ENCODE measurements at regions not wholly inside any gene's neighbourhood (a gene's known extent, or its start where the extent isn't known, plus 50 kb on each side); places are given as distances from the start of the nearest gene placed in this dataset.

GRCh38 chr5:126370796-126371718 is 52.2 kb upstream of the GRAMD2B start (continued):
- no peak for TF ChIP-seq ZHX1 (CRISPR knock-in tag; IDR thresholded peaks at IDR 0.05; ENCODE audit: low read depth)
- no peak for TF ChIP-seq TCF7 (IDR thresholded peaks at IDR 0.05; ENCODE audit: low read depth)
- 0 out of 2 replicates have a peak, but pooled peaks have one; percentile 44 for TF ChIP-seq PRMT3 (CRISPR knock-in tag; IDR thresholded peaks at IDR 0.05; ENCODE audit: borderline replicate concordance, low read depth)
- peak; percentile 28 for TF ChIP-seq TEAD3 (CRISPR knock-in tag; optimal IDR thresholded peaks at IDR 0.05; ENCODE audit: borderline replicate concordance)
- TF ChIP-seq PHB2 (IDR thresholded peaks at IDR 0.05; ENCODE audit: partially characterized antibody), result no peak
- no peak; the same call in 1 of the 2 replicates for TF ChIP-seq SATB2 (CRISPR knock-in tag; IDR thresholded peaks at IDR 0.05)
- TF ChIP-seq ZNF761 (CRISPR knock-in tag; conservative IDR thresholded peaks at IDR 0.05), result no peak
- no peak; the same call in 1 of the 2 replicates for TF ChIP-seq SSRP1 (CRISPR knock-in tag; IDR thresholded peaks at IDR 0.05)
- no peak for TF ChIP-seq ZNF282 (IDR thresholded peaks at IDR 0.05; ENCODE audit: partially characterized antibody)
- no peak for TF ChIP-seq ELF1 (CRISPR knock-in tag; IDR thresholded peaks at IDR 0.05)
- TF ChIP-seq ZNF766 (CRISPR knock-in tag; IDR thresholded peaks at IDR 0.05; ENCODE audit: borderline replicate concordance), result no peak
- TF ChIP-seq HOXA9 (CRISPR knock-in tag; IDR thresholded peaks at IDR 0.05; ENCODE audit: borderline replicate concordance), result no peak
- no peak for TF ChIP-seq ZNF552 (CRISPR knock-in tag; IDR thresholded peaks at IDR 0.05; ENCODE audit: borderline replicate concordance)
- no peak for TF ChIP-seq ZNF598 (CRISPR knock-in tag; IDR thresholded peaks at IDR 0.05; ENCODE audit: borderline replicate concordance)
- TF ChIP-seq, protein P1, sequence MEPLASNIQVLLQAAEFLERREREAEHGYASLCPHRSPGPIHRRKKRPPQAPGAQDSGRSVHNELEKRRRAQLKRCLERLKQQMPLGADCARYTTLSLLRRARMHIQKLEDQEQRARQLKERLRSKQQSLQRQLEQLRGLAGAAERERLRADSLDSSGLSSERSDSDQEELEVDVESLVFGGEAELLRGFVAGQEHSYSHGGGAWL (CRISPR knock-in tag; IDR thresholded peaks at IDR 0.05), result no peak
- TF ChIP-seq, protein P2, sequence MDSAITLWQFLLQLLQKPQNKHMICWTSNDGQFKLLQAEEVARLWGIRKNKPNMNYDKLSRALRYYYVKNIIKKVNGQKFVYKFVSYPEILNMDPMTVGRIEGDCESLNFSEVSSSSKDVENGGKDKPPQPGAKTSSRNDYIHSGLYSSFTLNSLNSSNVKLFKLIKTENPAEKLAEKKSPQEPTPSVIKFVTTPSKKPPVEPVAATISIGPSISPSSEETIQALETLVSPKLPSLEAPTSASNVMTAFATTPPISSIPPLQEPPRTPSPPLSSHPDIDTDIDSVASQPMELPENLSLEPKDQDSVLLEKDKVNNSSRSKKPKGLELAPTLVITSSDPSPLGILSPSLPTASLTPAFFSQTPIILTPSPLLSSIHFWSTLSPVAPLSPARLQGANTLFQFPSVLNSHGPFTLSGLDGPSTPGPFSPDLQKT (CRISPR knock-in tag; IDR thresholded peaks at IDR 0.05; ENCODE audit: borderline replicate concordance), result no peak
- 0 out of 2 replicates have a peak, but pooled peaks have one; percentile 36 for TF ChIP-seq ZNF136 (CRISPR knock-in tag; IDR thresholded peaks at IDR 0.05; ENCODE audit: low read depth)
- TF ChIP-seq ZNF205 (CRISPR knock-in tag; IDR thresholded peaks at IDR 0.05), result 0 out of 2 replicates have a peak, but pooled peaks have one; percentile 57
- TF ChIP-seq SNAPC2 (CRISPR knock-in tag; IDR thresholded peaks at IDR 0.05), result no peak

Measured in HepG2 (cell line).